Astrocyte of the cerebellum (primary cell): ENCODE measurements at regions not wholly inside any gene's neighbourhood (a gene's known extent, or its start where the extent isn't known, plus 50 kb on each side); places are given as distances from the start of the nearest gene placed in this dataset.

Experiments used
- DNase-seq: peaks from one replicate; pipeline ENCODE4 v3.0.0-alpha.2; 2011; ENCODE audit warnings: low read depth
- H3K4me3 ChIP-seq: 2 replicates; pipeline ENCODE4 v1.5.1; 2011; ENCODE audit warnings: mild to moderate bottlenecking, low read depth, low read length, moderate library complexity
- in situ Hi-C: cut with HindIII; loops from 2 replicates; pipeline ENCODE4 v1.10.0; 2017; ENCODE audit warnings: low sequenced_read_pairs
- TF ChIP-seq, protein P1 (sequence below): IDR thresholded peaks from 2 replicates; pipeline ENCODE4 v1.5.1; 2012; ENCODE audit warnings: low read length, low read depth, moderate library complexity, mild to moderate bottlenecking; ENCODE audit errors: missing control alignments

DNA sequence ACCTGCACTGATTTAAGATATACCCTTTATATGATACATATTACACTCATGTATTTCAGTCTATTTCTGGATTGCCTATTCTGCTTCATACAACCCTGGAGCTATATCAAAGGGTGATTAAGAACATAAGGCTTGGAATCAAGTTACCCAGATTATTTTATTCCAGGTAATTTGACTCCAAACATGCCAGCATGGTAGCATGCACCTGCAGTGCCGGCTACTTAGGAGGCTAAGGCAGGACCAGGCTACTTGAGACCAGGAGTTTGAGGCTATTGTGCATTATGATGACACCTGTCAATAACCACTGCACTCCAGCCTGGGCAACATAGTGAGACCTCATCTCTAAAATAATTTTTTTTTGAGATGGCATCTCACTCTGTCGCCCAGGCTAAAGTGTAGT lies 50.4 kb upstream of the NEO1 start:
- TF ChIP-seq, protein P1, sequence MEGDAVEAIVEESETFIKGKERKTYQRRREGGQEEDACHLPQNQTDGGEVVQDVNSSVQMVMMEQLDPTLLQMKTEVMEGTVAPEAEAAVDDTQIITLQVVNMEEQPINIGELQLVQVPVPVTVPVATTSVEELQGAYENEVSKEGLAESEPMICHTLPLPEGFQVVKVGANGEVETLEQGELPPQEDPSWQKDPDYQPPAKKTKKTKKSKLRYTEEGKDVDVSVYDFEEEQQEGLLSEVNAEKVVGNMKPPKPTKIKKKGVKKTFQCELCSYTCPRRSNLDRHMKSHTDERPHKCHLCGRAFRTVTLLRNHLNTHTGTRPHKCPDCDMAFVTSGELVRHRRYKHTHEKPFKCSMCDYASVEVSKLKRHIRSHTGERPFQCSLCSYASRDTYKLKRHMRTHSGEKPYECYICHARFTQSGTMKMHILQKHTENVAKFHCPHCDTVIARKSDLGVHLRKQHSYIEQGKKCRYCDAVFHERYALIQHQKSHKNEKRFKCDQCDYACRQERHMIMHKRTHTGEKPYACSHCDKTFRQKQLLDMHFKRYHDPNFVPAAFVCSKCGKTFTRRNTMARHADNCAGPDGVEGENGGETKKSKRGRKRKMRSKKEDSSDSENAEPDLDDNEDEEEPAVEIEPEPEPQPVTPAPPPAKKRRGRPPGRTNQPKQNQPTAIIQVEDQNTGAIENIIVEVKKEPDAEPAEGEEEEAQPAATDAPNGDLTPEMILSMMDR = no peak
- in situ Hi-C loops = no loop called here
- H3K4me3 ChIP-seq = no peak overlapping the region
- no peak for DNase-seq

GRCh38 chr15:73000293-73000692 lies 52.0 kb upstream of the NEO1 start:
- TF ChIP-seq, protein P1 = no peak
- no peak overlapping the region for H3K4me3 ChIP-seq
- in situ Hi-C loops = no loop called here
- no peak for DNase-seq

- no peak for DNase-seq
- TF ChIP-seq, protein P1 = no peak
- in situ Hi-C loops = no loop called here
- H3K4me3 ChIP-seq = no peak overlapping the region
Measured at GRCh38 chr15:72999586-72999985, 52.7 kb upstream of the NEO1 start.

- DNase-seq = no peak
- TF ChIP-seq, protein P1 = no peak
- in situ Hi-C loops = no loop called here
- no peak overlapping the region for H3K4me3 ChIP-seq
Measured at GRCh38 chr15:72998681-72999466, 53.4 kb upstream of the NEO1 start.

DNA sequence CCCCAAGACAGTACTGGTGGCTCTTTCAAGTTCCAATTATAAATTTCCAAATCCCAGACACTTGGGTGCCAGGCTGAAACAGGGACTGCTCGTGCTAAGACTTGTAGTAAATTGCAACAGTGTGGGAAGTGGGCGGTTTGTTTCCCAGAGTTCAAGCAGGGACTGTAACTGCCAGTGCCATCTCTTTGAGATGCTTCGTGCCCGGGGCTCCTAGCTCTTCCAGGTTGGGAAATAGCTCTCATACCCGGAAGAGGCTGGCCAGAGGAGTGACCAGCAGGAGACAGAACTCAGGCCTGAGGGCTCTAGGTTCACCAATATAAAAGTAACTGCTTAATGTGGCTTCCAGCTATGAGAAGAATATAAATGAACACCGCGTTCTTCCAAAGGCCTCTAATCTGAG lies 54.0 kb upstream of the NEO1 start:
- TF ChIP-seq, protein P1 = no peak
- no peak for DNase-seq
- in situ Hi-C loops = no loop called here
- no peak overlapping the region for H3K4me3 ChIP-seq

- in situ Hi-C loops = no loop called here
- no peak overlapping the region for H3K4me3 ChIP-seq
- TF ChIP-seq, protein P1 = no peak
- no peak for DNase-seq
Measured at GRCh38 chr15:72995849-72996248, 56.4 kb upstream of the NEO1 start.
